ENCODE measurements at regions not wholly inside any gene's neighbourhood (a gene's known extent, or its start where the extent isn't known, plus 50 kb on each side); places are given as distances from the start of the nearest gene placed in this dataset.

GRCh38 chr12:131527736-131528135 lies 183.2 kb upstream of the SFSWAP start:
- no peak overlapping the region for H3K9ac ChIP-seq (ENCODE audit: insufficient read depth in 1 of 2, low read depth in 2 of 2, low read length in 2 of 2)
- ChIA-PET CTCF (ENCODE audit: low intra/inter-chr PET ratio) (no interaction called here), POLR2A (interaction anchor here (0.6 kb wide), 1 partner anchor 388 kb away, joined by 3 read pairs; no protein-coding TSS in a partner anchor)
- H3K4me3 ChIP-seq = no peak overlapping the region
- intact Hi-C loops (cut with micrococcal nuclease) (no loop called here), in situ Hi-C loops (cut with MboI) (no loop called here)
- peaks cover 4 to 46% of the 10 kb centered on the region in 2 experiments; a peak in 3 of 5 replicates for H3K27me3 ChIP-seq (ENCODE audit: control insufficient read depth in 2 of 2, insufficient read depth in 2 of 2, low read length in 2 of 2)
- H3K79me2 ChIP-seq (ENCODE audit: control insufficient read depth, insufficient read depth, low read length) = no peaks in the 10 kb centered on the region
- H2AFZ ChIP-seq (ENCODE audit: low read depth, low read length) = no peak overlapping the region
- no TSS peak for BruUV-seq (replicated peaks)
- H3K9me1 ChIP-seq (ENCODE audit: control insufficient read depth, insufficient read depth, low read length) = no peaks in the 10 kb centered on the region
- ATAC-seq = no peak
- no peak overlapping the region for H3K27ac ChIP-seq (ENCODE audit: extremely low read depth, low read depth, low read length)
- no peaks in the 10 kb centered on the region; the same call in 1 of the 2 replicates for H4K20me1 ChIP-seq (replicated peaks; ENCODE audit: control insufficient read depth, insufficient read depth, low read length)
- H3K36me3 ChIP-seq (ENCODE audit: control insufficient read depth, insufficient read depth, low read length) = no peaks in the 10 kb centered on the region
- no peaks in the 10 kb centered on the region for H3K9me3 ChIP-seq (replicated peaks; ENCODE audit: control insufficient read depth, insufficient read depth, low read depth, low read length)
- H3K4me2 ChIP-seq (ENCODE audit: insufficient read depth, low read length) = no peak overlapping the region
- WGBS (ENCODE audit: insufficient coverage, low coverage, missing lambda C conversion rate) = 25% methylated on average over 9 of the region's 9 CpGs
- no peak for TF ChIP-seq TCF7 (IDR thresholded peaks at IDR 0.05; ENCODE audit: borderline replicate concordance)
- DNase-seq (ENCODE audit: extremely low read depth in 1 of 4, low spot score in 3 of 4) = no peak
- H3K4me1 ChIP-seq (replicated peaks in 1 of 2; ENCODE audit: control insufficient read depth in 2 of 2, insufficient read depth in 2 of 2, low read length in 2 of 2) = peaks cover 0 to 7% of the 10 kb centered on the region in 2 experiments; a peak in 2 of 5 replicates
- FAIRE-seq = no peak

GRCh38 chr12:131528144-131528543 lies 182.7 kb upstream of the SFSWAP start:
- WGBS (ENCODE audit: insufficient coverage, low coverage, missing lambda C conversion rate) = 8% methylated on average over 11 of the region's 11 CpGs
- H3K4me1 ChIP-seq (replicated peaks in 1 of 2; ENCODE audit: control insufficient read depth in 2 of 2, insufficient read depth in 2 of 2, low read length in 2 of 2) = peaks cover 0 to 7% of the 10 kb centered on the region in 2 experiments; a peak in 2 of 5 replicates
- CTCF ChIA-PET (ENCODE audit: low intra/inter-chr PET ratio) = no interaction called here
- no peaks in the 10 kb centered on the region for H3K9me3 ChIP-seq (replicated peaks; ENCODE audit: control insufficient read depth, insufficient read depth, low read depth, low read length)
- in situ Hi-C loops (cut with MboI) = no loop called here
- no TSS peak for BruUV-seq (replicated peaks)
- H4K20me1 ChIP-seq (replicated peaks; ENCODE audit: control insufficient read depth, insufficient read depth, low read length) = no peaks in the 10 kb centered on the region; the same call in 1 of the 2 replicates
- H3K4me3 ChIP-seq = no peak overlapping the region
- POLR2A ChIA-PET = no interaction called here
- FAIRE-seq = no peak
- intact Hi-C loops (cut with micrococcal nuclease) = no loop called here
- H3K4me2 ChIP-seq (ENCODE audit: insufficient read depth, low read length) = no peak overlapping the region
- TF ChIP-seq CBX3 (IDR thresholded peaks at IDR 0.05; ENCODE audit: borderline replicate concordance in 1 of 2, low read length in 2 of 2) (no peak), BCOR (IDR thresholded peaks at IDR 0.05) (no peak), CHD2 (IDR thresholded peaks at IDR 0.05; ENCODE audit: low read depth, low read length) (no peak), FOXJ2 (tag; IDR thresholded peaks at IDR 0.05) (no peak), SREBF1 (IDR thresholded peaks at IDR 0.05; ENCODE audit: borderline replicate concordance, low read depth, low read length) (no peak), NR2F6 (CRISPR knock-in tag; IDR thresholded peaks at IDR 0.05) (no peak), CBX2 (IDR thresholded peaks at IDR 0.05; ENCODE audit: insufficient read depth, low read length, poor library complexity, severe bottlenecking) (no peak), POU5F1 (IDR thresholded peaks at IDR 0.05; ENCODE audit: borderline replicate concordance, low read depth, low read length, partially characterized antibody) (no peak), ZNF778 (CRISPR knock-in tag; IDR thresholded peaks at IDR 0.05) (no peak), CSDE1 (IDR thresholded peaks at IDR 0.05) (no peak), ZNF408 (CRISPR knock-in tag; IDR thresholded peaks at IDR 0.05; ENCODE audit: low read depth) (no peak), ZZZ3 (IDR thresholded peaks at IDR 0.05) (no peak), ZNF175 (CRISPR knock-in tag; IDR thresholded peaks at IDR 0.05; ENCODE audit: low read depth) (no peak)
- H3K27ac ChIP-seq (ENCODE audit: extremely low read depth, low read depth, low read length) = no peak overlapping the region
- H2AFZ ChIP-seq (ENCODE audit: low read depth, low read length) = no peak overlapping the region
- DNase-seq (ENCODE audit: extremely low read depth in 1 of 4, low spot score in 3 of 4) = no peak
- ATAC-seq = peak; percentile 53; the same call in 1 of the 3 replicates
- H3K79me2 ChIP-seq (ENCODE audit: control insufficient read depth, insufficient read depth, low read length) = no peaks in the 10 kb centered on the region
- no peaks in the 10 kb centered on the region for H3K9me1 ChIP-seq (ENCODE audit: control insufficient read depth, insufficient read depth, low read length)
- peaks cover 4 to 49% of the 10 kb centered on the region in 2 experiments; a peak in 3 of 5 replicates for H3K27me3 ChIP-seq (ENCODE audit: control insufficient read depth in 2 of 2, insufficient read depth in 2 of 2, low read length in 2 of 2)
- H3K36me3 ChIP-seq (ENCODE audit: control insufficient read depth, insufficient read depth, low read length) = no peaks in the 10 kb centered on the region
- H3K9ac ChIP-seq (ENCODE audit: insufficient read depth in 1 of 2, low read depth in 2 of 2, low read length in 2 of 2) = no peak overlapping the region
